GM21737 (cell line): ENCODE measurements at regions not wholly inside any gene's neighbourhood (a gene's known extent, or its start where the extent isn't known, plus 50 kb on each side); places are given as distances from the start of the nearest gene placed in this dataset.
"Not testable (repeated sequence)": the region's sequence is repeated elsewhere in the genome, so short reads cannot be mapped to it uniquely, and the experiment has no call there.

ENCODE experiments used
- ATAC-seq: cut with Tn5 transposase; IDR thresholded peaks from one replicate; pipeline ENCODE4 v1.9.1; 2021; ENCODE audit warnings: mild to moderate bottlenecking, moderate library complexity; ENCODE audit not compliant: unreplicated experiment

DNA sequence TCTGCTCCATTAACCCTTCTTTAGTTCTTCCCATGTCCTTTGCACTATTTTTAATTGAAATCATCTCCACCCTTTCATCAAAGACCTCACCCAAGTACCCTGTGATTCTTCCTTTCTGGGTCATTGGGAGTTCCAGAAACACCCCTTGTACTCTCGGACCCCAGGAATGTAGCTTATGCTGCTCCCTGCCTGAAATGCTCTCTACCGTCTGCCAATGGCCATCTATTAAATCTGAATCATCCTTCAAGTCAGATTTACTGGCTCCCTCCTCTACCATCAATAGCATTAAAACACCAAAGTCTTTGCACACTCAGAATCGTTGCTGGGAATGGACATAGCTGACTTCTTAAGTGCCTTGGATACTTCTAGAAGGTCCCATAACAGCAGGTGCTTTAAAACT, 73.2 kb upstream of the GADD45A start:
- ATAC-seq, result no peak

- no peak for ATAC-seq
Measured at GRCh38 chr1:67612788-67613241, 72.2 kb upstream of the GADD45A start.

DNA sequence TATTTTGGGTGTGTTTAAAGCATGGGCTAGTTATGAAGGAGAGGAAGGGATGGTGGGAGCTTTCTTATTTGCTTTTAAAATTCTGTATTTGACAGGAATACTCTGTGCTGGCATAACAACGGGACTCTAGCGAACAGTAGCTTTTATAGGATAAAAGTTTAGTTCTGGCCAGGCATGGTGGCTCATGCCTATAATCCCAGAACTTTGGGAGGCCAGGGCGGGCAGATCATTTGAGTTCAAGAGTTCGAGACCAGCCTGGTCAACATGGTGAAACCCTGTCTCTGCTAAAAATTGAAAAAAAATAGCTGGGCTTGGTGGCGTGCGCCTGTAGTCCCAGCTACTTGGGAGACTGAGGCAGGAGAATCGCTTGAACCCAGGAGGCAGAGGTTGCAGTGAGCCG, 71.5 kb upstream of the GADD45A start:
- not testable (repeated sequence) for ATAC-seq

- ATAC-seq, result no peak
Measured at GRCh38 chr1:67614511-67614934, 70.5 kb upstream of the GADD45A start.

DNA sequence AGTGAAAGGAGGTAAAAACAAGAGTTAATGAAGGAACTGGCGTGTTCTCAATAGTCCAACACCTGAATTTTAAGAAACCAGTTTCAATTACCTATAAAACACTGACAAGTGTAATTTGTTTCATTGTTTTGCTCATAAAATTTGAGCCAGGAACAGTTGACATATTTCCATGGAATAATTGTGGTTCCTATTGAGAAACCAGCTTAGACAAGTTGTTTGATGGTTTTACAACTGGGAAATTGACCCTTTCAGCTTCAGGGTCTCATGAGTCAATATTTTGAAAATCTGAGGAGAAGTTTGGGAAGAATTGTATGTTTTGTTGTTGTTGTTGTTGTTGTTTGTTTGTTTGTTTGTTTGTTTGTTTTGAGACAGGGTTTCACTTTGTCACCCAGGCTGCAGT, 69.1 kb upstream of the GADD45A start:
- ATAC-seq, result no peak

- no peak for ATAC-seq
Measured at GRCh38 chr1:67616394-67616985, 68.5 kb upstream of the GADD45A start.

GRCh38 chr1:67618285-67619018, 66.5 kb upstream of the GADD45A start:
- ATAC-seq, result no peak

GRCh38 chr1:67619080-67619479, 65.9 kb upstream of the GADD45A start:
- ATAC-seq, result no peak

- no peak for ATAC-seq
Measured at GRCh38 chr1:67623906-67624305, 61.1 kb upstream of the GADD45A start.

DNA sequence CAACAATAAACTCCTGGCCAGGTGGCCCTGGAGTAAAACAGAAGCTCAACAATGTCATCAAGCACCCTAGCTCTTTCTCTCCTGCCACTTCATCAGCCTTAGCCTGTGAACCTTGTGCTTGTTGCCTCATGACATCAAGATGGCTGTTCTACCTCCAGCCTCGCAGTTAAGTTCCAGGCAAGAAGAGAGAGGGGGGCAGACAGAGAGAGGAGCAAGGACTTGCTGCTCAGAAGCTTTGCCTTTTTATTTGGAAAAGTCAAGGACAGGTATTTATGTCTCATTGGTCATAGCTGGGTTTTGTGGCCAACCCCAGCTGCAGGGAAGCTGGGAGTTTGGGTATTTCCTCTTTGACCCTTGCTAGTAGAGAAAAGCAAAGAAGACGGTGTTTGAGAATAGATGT, 60.3 kb upstream of the GADD45A start:
- no peak for ATAC-seq

GRCh38 chr1:67626090-67626860, 58.7 kb upstream of the GADD45A start:
- ATAC-seq, result no peak

DNA sequence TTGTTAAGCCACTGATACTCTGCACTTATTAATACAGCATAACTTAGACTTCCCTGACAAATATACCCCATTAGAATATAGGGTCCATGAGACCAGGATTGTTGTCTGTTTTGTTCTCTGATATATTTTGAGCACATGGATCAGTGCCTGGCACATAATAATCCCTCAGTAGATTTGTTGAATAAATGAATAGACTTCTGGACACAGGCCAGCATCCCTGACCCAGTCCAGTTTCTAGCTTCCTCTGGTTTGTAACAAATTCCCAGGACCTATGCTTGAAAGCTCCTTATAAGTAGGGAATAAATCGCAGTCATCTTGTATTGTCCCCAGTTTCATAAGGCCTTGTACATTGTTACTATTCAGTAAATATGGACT, 58.2 kb upstream of the GADD45A start:
- ATAC-seq, result no peak

- ATAC-seq, result no peak
Measured at GRCh38 chr1:67627336-67627735, 57.7 kb upstream of the GADD45A start.

DNA sequence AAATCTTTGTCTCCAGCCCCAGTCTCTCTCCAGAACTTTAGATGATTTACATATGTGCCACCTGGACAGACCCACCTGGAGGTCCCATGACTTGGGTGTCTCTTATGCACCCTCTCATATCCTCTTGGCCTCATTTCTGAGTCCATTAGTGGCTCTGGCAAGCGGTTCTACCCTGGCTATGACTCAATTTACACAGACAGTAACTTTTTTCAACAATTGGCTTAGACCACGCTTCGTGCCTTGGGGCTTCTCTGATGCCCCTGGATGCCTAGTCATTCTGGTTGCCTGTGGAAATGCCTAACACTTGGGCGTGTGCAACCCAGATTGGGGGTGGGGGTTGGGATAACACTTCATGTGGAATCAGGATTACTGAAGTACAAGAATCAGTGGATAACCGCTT, 57.1 kb upstream of the GADD45A start:
- ATAC-seq, result no peak

DNA sequence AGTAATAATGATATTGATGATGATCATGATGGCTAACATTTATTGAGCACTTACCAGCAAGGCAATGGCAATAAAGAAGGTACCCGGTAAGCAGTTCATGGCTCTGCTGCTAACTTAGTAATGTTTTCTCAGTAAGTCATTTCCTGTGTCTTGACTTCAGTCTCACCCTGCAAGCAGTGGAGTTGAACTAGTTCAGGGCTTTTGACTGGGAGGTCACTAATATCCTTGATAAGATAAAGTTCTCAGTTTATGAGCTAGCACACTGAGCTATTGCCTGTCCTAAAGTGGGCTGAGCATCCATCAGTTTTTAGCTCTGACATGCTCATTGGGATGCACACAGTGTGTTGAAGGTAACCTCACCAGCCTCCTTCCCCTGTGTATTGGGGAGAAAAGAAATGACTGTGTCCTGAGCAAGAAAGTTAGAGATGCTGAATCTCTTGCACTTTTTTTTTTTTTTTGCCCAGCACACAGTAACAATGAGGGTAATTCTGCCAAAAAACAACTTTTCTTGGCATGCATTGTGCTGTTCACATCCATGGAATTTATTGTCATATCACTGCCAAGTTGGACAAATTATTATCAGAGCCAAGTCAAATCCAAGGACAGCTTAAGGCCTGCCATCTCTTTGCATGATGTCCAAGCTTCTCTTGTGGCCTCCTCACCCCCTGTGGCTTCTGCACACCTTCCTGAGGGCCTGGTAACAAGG, 55.5 kb upstream of the GADD45A start:
- ATAC-seq, result no peak

GRCh38 chr1:67630438-67631045, 54.5 kb upstream of the GADD45A start:
- no peak for ATAC-seq

DNA sequence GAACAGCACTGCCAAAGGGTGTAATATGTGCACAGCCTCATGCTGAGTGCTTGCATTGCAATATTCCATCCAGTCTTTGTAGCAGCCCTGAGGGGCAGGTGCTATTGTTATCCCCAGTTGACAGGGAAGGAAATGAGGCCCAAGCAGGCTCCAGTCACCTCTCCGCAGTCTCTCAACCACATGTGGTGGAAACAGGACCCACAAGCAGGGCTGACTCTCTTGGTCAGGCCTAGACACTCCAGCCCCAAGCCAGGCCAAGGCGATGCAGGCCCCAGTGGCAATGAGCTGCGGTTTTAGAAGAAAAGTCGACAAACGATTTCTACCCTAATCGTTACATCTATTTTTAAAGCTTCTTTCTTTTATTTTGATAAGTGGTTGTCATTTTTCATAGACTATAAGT, 52.6 kb upstream of the GADD45A start:
- no peak for ATAC-seq

DNA sequence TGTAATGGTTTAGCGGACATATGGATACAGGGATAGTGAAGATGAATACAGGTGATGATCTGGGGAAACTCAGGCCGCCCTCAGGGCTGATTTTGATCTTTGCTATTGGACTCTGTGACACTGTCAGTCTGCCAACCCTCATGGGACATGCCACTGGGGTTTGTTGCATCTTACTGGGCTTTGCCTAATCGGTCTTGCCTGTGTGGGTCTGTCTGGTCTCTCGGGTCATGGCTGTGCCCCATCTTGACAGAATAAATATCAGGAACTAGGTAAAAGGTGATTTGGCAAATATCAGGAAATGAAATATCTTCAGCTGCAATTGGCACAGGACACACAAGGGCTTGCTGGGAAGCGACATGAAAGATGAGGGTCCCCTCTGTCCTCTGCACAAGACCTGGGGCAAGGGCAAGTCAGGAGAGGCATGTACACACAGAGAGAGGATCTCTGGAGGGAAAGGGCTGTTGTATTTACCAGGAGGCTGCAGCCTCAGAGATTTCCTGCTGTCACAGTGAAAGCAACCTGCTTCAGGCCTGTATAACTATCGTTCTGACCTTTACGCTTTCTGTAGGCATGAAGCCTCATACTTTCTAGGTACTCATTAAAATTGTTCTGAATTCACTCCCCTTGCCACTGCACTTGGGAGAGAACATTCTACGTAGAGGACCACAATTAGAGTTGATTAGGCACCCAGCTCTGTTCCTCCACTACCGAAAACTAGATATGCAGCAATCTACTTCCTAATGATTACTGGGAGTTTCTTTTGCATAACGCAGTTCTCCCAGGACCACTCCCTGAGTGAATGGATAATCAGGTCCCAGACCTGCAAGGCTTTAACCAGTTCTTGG, 52.0 kb upstream of the GADD45A start:
- ATAC-seq, result no peak

DNA sequence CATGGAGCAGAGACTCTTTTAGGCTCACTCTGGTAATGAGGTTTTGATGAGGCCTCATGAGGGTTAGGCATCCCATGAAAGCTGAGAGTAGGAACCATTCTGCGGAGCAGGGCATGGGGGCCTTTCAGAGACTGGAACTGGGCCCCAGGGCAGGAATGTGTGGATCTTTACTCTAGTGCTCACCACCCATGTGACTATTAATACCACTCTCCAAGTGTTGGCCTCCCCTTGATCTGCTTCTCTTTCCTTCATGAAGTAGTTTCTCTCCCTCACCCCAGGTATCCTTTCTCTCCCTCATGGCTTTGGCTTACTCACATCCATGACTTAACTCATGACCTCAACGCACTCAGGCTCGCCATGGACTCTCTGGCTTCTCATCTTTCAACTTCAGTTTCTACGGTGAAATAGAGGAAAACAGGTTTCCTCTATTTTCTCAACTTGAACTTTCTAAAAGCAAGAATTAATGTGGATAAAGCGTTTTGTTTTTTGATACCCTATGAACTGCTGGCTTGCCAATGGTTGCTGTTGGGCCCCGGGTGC, 50.5 kb upstream of the GADD45A start:
- ATAC-seq, result no peak
